ENCODE measurements at regions not wholly inside any gene's neighbourhood (a gene's known extent, or its start where the extent isn't known, plus 50 kb on each side); places are given as distances from the start of the nearest gene placed in this dataset.
A peak's percentile ranks its signal among the peaks of the same experiment; 100 is the strongest.
"Not testable (repeated sequence)": the region's sequence is repeated elsewhere in the genome, so short reads cannot be mapped to it uniquely, and the experiment has no call there.

GRCh38 chr2:63729831-63730230, 111.9 kb upstream of the UGP2 start:
- TF ChIP-seq CTCF (conservative IDR thresholded peaks at IDR 0.05), result no peak

GRCh38 chr2:63734510-63734909, 107.2 kb upstream of the UGP2 start:
- peak overlapping the region; percentile 68 for H3K27ac ChIP-seq
- no peak for TF ChIP-seq CTCF (conservative IDR thresholded peaks at IDR 0.05)

More at GRCh38 chr2:63729831-63730230, 111.9 kb upstream of the UGP2 start:
- no peak overlapping the region for H3K27ac ChIP-seq

GRCh38 chr2:63735263-63735662, 106.4 kb upstream of the UGP2 start:
- peak overlapping the region; percentile 68 for H3K27ac ChIP-seq
- no peak for TF ChIP-seq CTCF (conservative IDR thresholded peaks at IDR 0.05)

- H3K27ac ChIP-seq, result no peak overlapping the region
- TF ChIP-seq CTCF (conservative IDR thresholded peaks at IDR 0.05), result no peak
Observed at GRCh38 chr2:63735931-63736330, 105.8 kb upstream of the UGP2 start.

GRCh38 chr2:63736354-63736753, 105.3 kb upstream of the UGP2 start:
- H3K27ac ChIP-seq, result no peak overlapping the region
- no peak for TF ChIP-seq CTCF (conservative IDR thresholded peaks at IDR 0.05)

- TF ChIP-seq CTCF (conservative IDR thresholded peaks at IDR 0.05), result no peak
- no peak overlapping the region for H3K27ac ChIP-seq
Observed at GRCh38 chr2:63737081-63737751, 104.5 kb upstream of the UGP2 start.

- H3K27ac ChIP-seq, result no peak overlapping the region
- TF ChIP-seq CTCF (conservative IDR thresholded peaks at IDR 0.05), result no peak
Observed at GRCh38 chr2:63738019-63738418, 103.7 kb upstream of the UGP2 start.

- H3K27ac ChIP-seq, result not testable (repeated sequence)
Observed at GRCh38 chr2:63739180-63739579, 102.5 kb upstream of the UGP2 start.
